HepG2 (cell line): ENCODE measurements at regions not wholly inside any gene's neighbourhood (a gene's known extent, or its start where the extent isn't known, plus 50 kb on each side); places are given as distances from the start of the nearest gene placed in this dataset.

Source experiments
- ATAC-seq: fragments of 200-7000 bp; cut with Tn5 transposase; 3 replicates; pipeline ENCODE4 v1.9.1; 2020; ENCODE audit warnings: mild to moderate bottlenecking, moderate library complexity
- BruUV-seq: library from RNA; stranded (reverse); fragments of 400-500 nt; replicated peaks from 2 replicates; lab custom pipeline; 2021; lab: Mats Ljungman, UMichigan
- CTCF ChIA-PET: fragments of 300-600 bp; formaldehyde crosslinking; extraction: SDS; loops from one replicate; lab custom pipeline; 2021; ENCODE audit warnings: low total read pairs, inconsistent platforms, low intra/inter-chr PET ratio; lab: Yijun Ruan, JAX
- POLR2A ChIA-PET: fragments of 350-600 bp; sonication (Branson Sonifier 250); formaldehyde crosslinking; loops from one replicate; lab custom pipeline; 2020; ENCODE audit warnings: antibody characterized with exemption, inconsistent platforms; lab: Yijun Ruan, JAX
- DNase-seq: peaks from one replicate; pipeline ENCODE4 v3.0.0-alpha.2; 2015; ENCODE audit warnings: low spot score
- FAIRE-seq: peaks from 3 replicates; lab custom pipeline; 2011; peaks lifted over from hg19 to GRCh38; lab: Jason Lieb, UNC
- H2AFZ ChIP-seq: one replicate; pipeline ENCODE4 v1.6.1; 2011; ENCODE audit warnings: low read length, inconsistent platforms
- H3K27ac ChIP-seq: fragments of 300-600 bp; 3 replicates; pipeline ENCODE4 v1.8.0; 2011; ENCODE audit warnings: mixed run types, mild to moderate bottlenecking, mixed read lengths, low read length, inconsistent platforms; ENCODE audit not compliant: insufficient read depth; ENCODE audit errors: extremely low read length
- H3K27me3 ChIP-seq, 2 experiments: fragments of 200-600 bp in 1 of 2; 2 replicates in 1 of 2; 3 replicates in 1 of 2; pipeline versions ENCODE4 v1.6.0 to v1.8.0; 2011; ENCODE audit warnings: low read length in 2 of 2, mild to moderate bottlenecking in 2 of 2, moderate library complexity in 2 of 2, inconsistent platforms in 1 of 2; ENCODE audit not compliant: insufficient read depth in 2 of 2, control insufficient read depth in 1 of 2
- H3K36me3 ChIP-seq, 2 experiments: fragments of 200-600 bp in 1 of 2; replicated peaks in 1 of 2; 2 replicates in 1 of 2; 3 replicates in 1 of 2; pipeline versions ENCODE4 v1.5.1 to v1.8.0; 2011; ENCODE audit warnings: low read length in 2 of 2, inconsistent platforms in 1 of 2; ENCODE audit not compliant: insufficient read depth in 2 of 2, control insufficient read depth in 1 of 2
- H3K4me1 ChIP-seq: 2 replicates; pipeline ENCODE4 v1.5.1; 2012; ENCODE audit warnings: low read length, inconsistent platforms; ENCODE audit not compliant: insufficient read depth
- H3K4me2 ChIP-seq: 2 replicates; pipeline ENCODE4 v1.6.0; 2011; ENCODE audit warnings: low read depth, low read length, inconsistent platforms
- H3K4me3 ChIP-seq, 3 experiments: fragments of 200-600 bp in 1 of 3; sonication (generic), shearing (Covaris generic) in 1 of 3; replicated peaks in 1 of 3; 2 replicates each; pipeline ENCODE4 v1.5.1; 2011 to 2016; ENCODE audit warnings: low read length in 3 of 3, inconsistent platforms in 2 of 3, low read depth in 2 of 3, mild to moderate bottlenecking in 2 of 3, control low read depth in 1 of 3, mixed read lengths in 1 of 3; ENCODE audit not compliant: insufficient read depth in 1 of 3
- H3K79me2 ChIP-seq: one replicate; pipeline ENCODE4 v1.6.1; 2011; ENCODE audit warnings: low read length, inconsistent platforms; ENCODE audit not compliant: insufficient read depth
- H3K9ac ChIP-seq: 2 replicates; pipeline ENCODE4 v1.6.0; 2011; ENCODE audit warnings: mild to moderate bottlenecking, low read depth, low read length, inconsistent platforms; ENCODE audit not compliant: insufficient read depth
- H3K9me3 ChIP-seq: 2 replicates; pipeline ENCODE4 v1.5.1; 2012; ENCODE audit warnings: mild to moderate bottlenecking, low read length
- H4K20me1 ChIP-seq: 2 replicates; pipeline ENCODE4 v1.6.0; 2011; ENCODE audit warnings: inconsistent platforms, mild to moderate bottlenecking, low read length, moderate library complexity; ENCODE audit not compliant: insufficient read depth
- ASH2L ChIP-seq: fragments of 300-600, 200-600 bp; sonication (generic); IDR thresholded peaks from 2 replicates; pipeline ENCODE4 v1.7.0; 2017; ENCODE audit warnings: low read depth, mild to moderate bottlenecking, moderate library complexity, mixed read lengths, low read length; ENCODE audit not compliant: insufficient read length
- HNRNPL ChIP-seq: fragments of 200-400 bp; formaldehyde crosslinking; IDR thresholded peaks from 2 replicates; pipeline ENCODE4 v1.6.1; 2017; ENCODE audit warnings: mild to moderate bottlenecking, low read depth, low read length
- JUND ChIP-seq: sonication (generic); formaldehyde crosslinking; IDR thresholded peaks from 2 replicates; pipeline ENCODE4 v1.8.0; 2022; ENCODE audit warnings: mild to moderate bottlenecking, missing genetic modification reagents
- NR2F1 ChIP-seq, 2 experiments: fragments of 450-650 bp in 1 of 2; formaldehyde crosslinking in 1 of 2; IDR thresholded peaks; 2 replicates each; pipeline versions ENCODE4 v1.5.0 to v1.6.1; 2016 to 2020; ENCODE audit warnings: mild to moderate bottlenecking in 1 of 2, missing compliant biosample characterization in 1 of 2, missing genetic modification reagents in 1 of 2, moderate library complexity in 1 of 2
- PAF1 ChIP-seq: IDR thresholded peaks from 2 replicates; pipeline ENCODE4 v1.6.1; 2016; ENCODE audit warnings: missing genetic modification reagents, missing compliant biosample characterization
- PITX1 ChIP-seq: sonication (generic); formaldehyde crosslinking; IDR thresholded peaks from 2 replicates; pipeline ENCODE4 v1.5.1; 2020; ENCODE audit warnings: mild to moderate bottlenecking, missing genetic modification reagents
- ZBTB21 ChIP-seq: sonication (generic); formaldehyde crosslinking; IDR thresholded peaks from 2 replicates; pipeline ENCODE4 v1.4.0; 2020; ENCODE audit warnings: missing genetic modification reagents
- ZFYVE20 ChIP-seq: sonication (generic); formaldehyde crosslinking; IDR thresholded peaks from 2 replicates; pipeline ENCODE4 v1.8.0; 2023; ENCODE audit warnings: low read depth, mild to moderate bottlenecking, moderate library complexity, missing genetic modification reagents, borderline replicate concordance
- ZNF33B ChIP-seq: sonication (generic); formaldehyde crosslinking; IDR thresholded peaks from 2 replicates; pipeline ENCODE4 v1.5.1; 2020; ENCODE audit warnings: mild to moderate bottlenecking, missing genetic modification reagents
- ZNF891 ChIP-seq: sonication (generic); formaldehyde crosslinking; IDR thresholded peaks from 2 replicates; pipeline ENCODE4 v1.5.0; 2020; ENCODE audit warnings: mild to moderate bottlenecking, missing genetic modification reagents
- WGBS: methylation state at CpG from one replicate; pipeline ENCODE4 v1.1.6; 2017; ENCODE audit warnings: low lambda C conversion rate; 5-methylcytosine and 5-hydroxymethylcytosine counted together
- in situ Hi-C: cut with HindIII; loops from 2 replicates; pipeline ENCODE4 v1.10.0; 2017; ENCODE audit warnings: low pct_unique_long_range_greater_than_20kb; ENCODE audit not compliant: extremely low pct_ligation_motif_present
- intact Hi-C: fragments of 100-400 bp; cut with micrococcal nuclease; formaldehyde crosslinking; loops from one replicate; pipeline ENCODE4 v1.10.0; 2022; ENCODE audit not compliant: unreplicated experiment
- TF ChIP-seq, protein P1 (sequence below): sonication (generic); formaldehyde crosslinking; IDR thresholded peaks from 2 replicates; pipeline ENCODE4 v1.4.0; 2020; ENCODE audit warnings: missing genetic modification reagents, mild to moderate bottlenecking, borderline replicate concordance

- H3K9ac ChIP-seq: no peak overlapping the region
- H3K79me2 ChIP-seq: no peaks in the 10 kb centered on the region
- no peak overlapping the region for H3K4me2 ChIP-seq
- no peaks in the 10 kb centered on the region for H3K27me3 ChIP-seq
- 88% methylated on average over 1 of the region's 1 CpG for WGBS
- ATAC-seq (no peak), FAIRE-seq (no peak), DNase-seq (no peak)
- no TSS peak for BruUV-seq
- in situ Hi-C loops: no loop called here
- no peak overlapping the region for H3K4me3 ChIP-seq
- intact Hi-C loops: loop anchor here (10.0 kb wide), 1 partner anchor 314 kb away; no protein-coding TSS in a partner anchor
- H3K36me3 ChIP-seq: no peaks in the 10 kb centered on the region
- no peaks in the 10 kb centered on the region for H4K20me1 ChIP-seq
- CTCF ChIA-PET: no interaction called here
- POLR2A ChIA-PET: interaction anchor here (1.0 kb wide), 1 partner anchor 9 kb away, joined by 4 read pairs; no protein-coding TSS in a partner anchor
- H3K27ac ChIP-seq: peak overlapping the region; percentile 70
- H3K4me1 ChIP-seq: peaks cover 51% of the 10 kb centered on the region
- H2AFZ ChIP-seq: no peak overlapping the region
- TF ChIP-seq, protein P1, sequence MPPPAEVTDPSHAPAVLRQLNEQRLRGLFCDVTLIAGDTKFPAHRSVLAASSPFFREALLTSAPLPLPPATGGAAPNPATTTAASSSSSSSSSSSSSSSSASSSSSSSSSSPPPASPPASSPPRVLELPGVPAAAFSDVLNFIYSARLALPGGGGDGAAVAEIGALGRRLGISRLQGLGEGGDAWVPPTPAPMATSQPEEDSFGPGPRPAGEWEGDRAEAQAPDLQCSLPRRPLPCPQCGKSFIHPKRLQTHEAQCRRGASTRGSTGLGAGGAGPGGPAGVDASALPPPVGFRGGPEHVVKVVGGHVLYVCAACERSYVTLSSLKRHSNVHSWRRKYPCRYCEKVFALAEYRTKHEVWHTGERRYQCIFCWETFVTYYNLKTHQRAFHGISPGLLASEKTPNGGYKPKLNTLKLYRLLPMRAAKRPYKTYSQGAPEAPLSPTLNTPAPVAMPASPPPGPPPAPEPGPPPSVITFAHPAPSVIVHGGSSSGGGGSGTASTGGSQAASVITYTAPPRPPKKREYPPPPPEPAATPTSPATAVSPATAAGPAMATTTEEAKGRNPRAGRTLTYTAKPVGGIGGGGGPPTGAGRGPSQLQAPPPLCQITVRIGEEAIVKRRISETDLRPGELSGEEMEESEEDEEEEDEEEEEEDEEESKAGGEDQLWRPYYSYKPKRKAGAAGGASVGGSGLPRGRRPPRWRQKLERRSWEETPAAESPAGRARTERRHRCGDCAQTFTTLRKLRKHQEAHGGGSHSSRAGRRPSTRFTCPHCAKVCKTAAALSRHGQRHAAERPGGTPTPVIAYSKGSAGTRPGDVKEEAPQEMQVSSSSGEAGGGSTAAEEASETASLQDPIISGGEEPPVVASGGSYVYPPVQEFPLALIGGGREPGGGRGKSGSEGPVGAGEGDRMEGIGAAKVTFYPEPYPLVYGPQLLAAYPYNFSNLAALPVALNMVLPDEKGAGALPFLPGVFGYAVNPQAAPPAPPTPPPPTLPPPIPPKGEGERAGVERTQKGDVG (CRISPR knock-in tag): no peak
- TF ChIP-seq ZFYVE20 (CRISPR knock-in tag) (no peak), PITX1 (CRISPR knock-in tag) (no peak), ZNF891 (no peak), HNRNPL (no peak), ASH2L (no peak), ZBTB21 (CRISPR knock-in tag) (no peak), PAF1 (no peak), NR2F1 (CRISPR knock-in tag; IDR thresholded peaks at IDR 0.05) (no peak), ZNF33B (CRISPR knock-in tag) (no peak), JUND (CRISPR knock-in tag) (no peak)
- no peaks in the 10 kb centered on the region for H3K9me3 ChIP-seq
Measured at GRCh38 chr10:33798754-33799153, 464.3 kb upstream of the NRP1 start.
